RWPE2 (cell line): ENCODE measurements at regions not wholly inside any gene's neighbourhood (a gene's known extent, or its start where the extent isn't known, plus 50 kb on each side); places are given as distances from the start of the nearest gene placed in this dataset.

Experiments
- ATAC-seq: fragments of 200-7000 bp; cut with Tn5 transposase; 3 replicates; pipeline ENCODE4 v1.9.1; 2021; ENCODE audit warnings: low read depth
- DNase-seq: peaks from one replicate; pipeline ENCODE4 v3.0.0-alpha.2; 2020; ENCODE audit warnings: low spot score
- H3K27ac ChIP-seq: fragments of 450-650 bp; 2 replicates; pipeline ENCODE4 v1.5.1; 2017; ENCODE audit warnings: mild to moderate bottlenecking; ENCODE audit not compliant: poor library complexity, severe bottlenecking
- H3K27me3 ChIP-seq: fragments of 250-450 bp; sonication (Bioruptor Pico); 2 replicates; pipeline ENCODE4 v1.5.1; 2021; ENCODE audit warnings: mild to moderate bottlenecking, moderate library complexity; ENCODE audit not compliant: insufficient read depth, poor library complexity, severe bottlenecking
- H3K36me3 ChIP-seq: fragments of 250-450 bp; sonication (Bioruptor Pico); 2 replicates; pipeline ENCODE4 v1.5.1; 2020; ENCODE audit warnings: low read depth, mild to moderate bottlenecking, moderate library complexity
- H3K4me1 ChIP-seq: fragments of 250-450 bp; sonication (Bioruptor Pico); 2 replicates; pipeline ENCODE4 v1.5.1; 2021; ENCODE audit warnings: mild to moderate bottlenecking, moderate library complexity; ENCODE audit not compliant: insufficient read depth, poor library complexity, severe bottlenecking
- H3K4me3 ChIP-seq: fragments of 250-450 bp; sonication (Bioruptor Pico); 2 replicates; pipeline ENCODE4 v1.5.1; 2021; ENCODE audit warnings: mild to moderate bottlenecking, moderate library complexity; ENCODE audit not compliant: severe bottlenecking
- H3K9me3 ChIP-seq: fragments of 250-450 bp; sonication (Bioruptor Pico); 2 replicates; pipeline ENCODE4 v1.5.1; 2021; ENCODE audit warnings: mild to moderate bottlenecking, moderate library complexity; ENCODE audit not compliant: severe bottlenecking
- CTCF ChIP-seq: fragments of 450-650 bp; IDR thresholded peaks from one replicate; pipeline ENCODE4 v1.5.1; 2017; ENCODE audit warnings: mild to moderate bottlenecking, moderate library complexity; ENCODE audit not compliant: poor library complexity, severe bottlenecking

GRCh38 chr14:65187421-65188049 lies 85.2 kb upstream of the MAX start:
- H3K4me3 ChIP-seq: no peak overlapping the region
- no peak for DNase-seq
- ATAC-seq: no peak
- H3K9me3 ChIP-seq: no peaks in the 10 kb centered on the region
- peaks cover 6% of the 10 kb centered on the region for H3K4me1 ChIP-seq
- no peak overlapping the region for H3K27ac ChIP-seq
- no peak for TF ChIP-seq CTCF
- H3K36me3 ChIP-seq: no peaks in the 10 kb centered on the region
- H3K27me3 ChIP-seq: no peaks in the 10 kb centered on the region

DNA sequence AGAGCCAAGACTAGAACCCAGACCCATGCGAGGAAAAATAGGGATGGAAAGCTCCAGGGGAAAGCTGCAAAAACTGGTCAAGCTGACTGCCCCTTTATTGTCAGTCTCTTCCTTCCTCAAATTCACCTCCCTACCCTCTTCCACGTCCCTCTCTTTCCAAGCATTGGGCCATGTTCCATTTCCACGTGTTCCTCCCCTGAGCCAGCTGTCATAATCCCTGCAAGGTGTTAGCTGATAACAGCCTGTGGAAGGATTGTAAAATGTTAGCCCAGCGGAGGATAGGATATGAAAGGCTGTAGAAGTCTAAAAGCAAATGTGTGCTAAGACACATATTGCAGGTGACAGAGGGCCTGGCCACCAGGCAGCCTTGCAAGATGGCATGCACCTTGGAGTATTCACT lies 88.0 kb upstream of the MAX start:
- no peaks in the 10 kb centered on the region for H3K36me3 ChIP-seq
- ATAC-seq (no peak), DNase-seq (no peak)
- no peaks in the 10 kb centered on the region for H3K9me3 ChIP-seq
- H3K4me3 ChIP-seq: no peak overlapping the region
- H3K27me3 ChIP-seq: no peaks in the 10 kb centered on the region
- TF ChIP-seq CTCF: no peak
- no peaks in the 10 kb centered on the region for H3K4me1 ChIP-seq
- no peak overlapping the region for H3K27ac ChIP-seq

- no peaks in the 10 kb centered on the region for H3K9me3 ChIP-seq
- H3K4me3 ChIP-seq: no peak overlapping the region
- ATAC-seq (no peak), DNase-seq (no peak)
- no peaks in the 10 kb centered on the region for H3K36me3 ChIP-seq
- no peak overlapping the region for H3K27ac ChIP-seq
- TF ChIP-seq CTCF: no peak
- H3K27me3 ChIP-seq: no peaks in the 10 kb centered on the region
- H3K4me1 ChIP-seq: no peaks in the 10 kb centered on the region
Measured at GRCh38 chr14:65191716-65192115, 89.4 kb upstream of the MAX start.

DNA sequence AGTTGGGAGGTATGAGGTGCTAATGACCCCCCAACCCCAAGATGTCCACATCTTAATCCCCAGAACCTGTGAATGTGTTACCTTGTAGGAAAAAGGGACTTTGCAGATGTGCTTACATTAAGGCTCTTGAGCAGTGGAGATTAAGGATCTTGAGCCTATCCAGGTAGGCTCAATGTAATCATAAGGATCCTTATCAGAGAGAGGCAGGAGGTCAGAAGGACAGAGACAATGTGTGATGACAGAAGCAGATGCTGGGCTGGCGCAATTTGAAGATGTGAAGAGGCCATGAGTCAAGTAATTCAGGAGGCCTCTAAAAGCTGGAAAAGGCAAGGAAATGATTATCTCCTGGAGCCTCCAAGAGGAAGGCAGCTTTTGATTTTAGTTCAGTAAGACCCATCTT lies 90.4 kb upstream of the MAX start:
- no peak for TF ChIP-seq CTCF
- no peak for ATAC-seq

DNA sequence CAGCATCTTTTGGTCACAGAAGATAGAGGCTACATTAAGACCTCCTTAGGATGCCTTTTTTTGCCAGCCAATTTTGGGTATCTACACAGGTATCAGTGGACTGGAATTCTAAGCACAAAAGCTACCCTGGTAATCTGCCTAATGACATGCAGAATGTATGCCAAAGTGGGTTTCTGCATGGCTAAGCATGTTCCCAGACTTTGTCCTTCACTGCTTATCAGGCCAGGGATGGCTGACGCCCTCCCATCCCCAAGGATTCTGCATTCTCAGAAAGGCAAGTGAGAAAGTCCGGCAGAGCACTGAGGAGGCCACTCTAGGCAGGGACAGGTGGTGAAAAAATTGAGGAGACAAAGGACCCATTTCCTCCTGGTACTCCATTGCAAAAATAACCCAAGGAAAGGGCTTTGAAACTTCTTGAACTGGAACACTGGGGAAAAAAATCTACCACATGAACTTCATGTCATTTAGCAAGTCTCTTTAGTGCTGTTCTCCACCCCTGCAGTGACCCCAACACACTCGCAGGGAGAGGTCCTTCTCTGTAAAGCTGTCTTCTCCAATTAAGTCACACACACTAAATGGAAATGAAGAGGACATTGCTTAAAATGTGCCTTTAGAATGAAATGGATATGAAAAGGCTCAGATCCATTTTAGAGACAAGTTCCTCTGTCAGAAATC lies 91.7 kb upstream of the MAX start:
- no peaks in the 10 kb centered on the region for H3K27me3 ChIP-seq
- ATAC-seq (no peak), DNase-seq (no peak)

More for the DNA sequence above, 90.4 kb upstream of the MAX start:
- DNase-seq: no peak
- Histone ChIP-seq H3K36me3 (no peaks in the 10 kb centered on the region), H3K27me3 (no peaks in the 10 kb centered on the region), H3K27ac (no peak overlapping the region), H3K4me1 (no peaks in the 10 kb centered on the region), H3K9me3 (no peaks in the 10 kb centered on the region), H3K4me3 (no peak overlapping the region)

More for the DNA sequence above, 91.7 kb upstream of the MAX start:
- no peaks in the 10 kb centered on the region for H3K36me3 ChIP-seq
- no peak overlapping the region for H3K27ac ChIP-seq
- no peaks in the 10 kb centered on the region for H3K9me3 ChIP-seq
- TF ChIP-seq CTCF: no peak
- H3K4me3 ChIP-seq: no peak overlapping the region
- H3K4me1 ChIP-seq: no peaks in the 10 kb centered on the region
